GM18505 (cell line): ENCODE measurements at regions not wholly inside any gene's neighbourhood (a gene's known extent, or its start where the extent isn't known, plus 50 kb on each side); places are given as distances from the start of the nearest gene placed in this dataset.
"Not testable (repeated sequence)": the region's sequence is repeated elsewhere in the genome, so short reads cannot be mapped to it uniquely, and the experiment has no call there.

Experiments
- ATAC-seq: cut with Tn5 transposase; IDR thresholded peaks from one replicate; pipeline ENCODE4 v1.9.1; 2021; ENCODE audit not compliant: unreplicated experiment
- POLR2A ChIP-seq: IDR thresholded peaks from 4 replicates; pipeline ENCODE4 v1.6.1; 2011; ENCODE audit warnings: borderline replicate concordance; ENCODE audit not compliant: insufficient read depth, insufficient read length; ENCODE audit errors: extremely low read depth

GRCh38 chr16:77037696-77038347 is 153.2 kb upstream of the MON1B start:
- ATAC-seq, result no peak
- no peak for TF ChIP-seq POLR2A

- ATAC-seq, result no peak
- TF ChIP-seq POLR2A, result no peak
Observed at GRCh38 chr16:77041468-77041867, 149.5 kb upstream of the MON1B start.

- TF ChIP-seq POLR2A, result no peak
- ATAC-seq, result no peak
Observed at GRCh38 chr16:77043076-77043475, 147.9 kb upstream of the MON1B start.

GRCh38 chr16:77046206-77046605 is 144.8 kb upstream of the MON1B start:
- TF ChIP-seq POLR2A, result no peak
- ATAC-seq, result no peak

GRCh38 chr16:77048085-77048484 is 142.9 kb upstream of the MON1B start:
- ATAC-seq, result no peak
- no peak for TF ChIP-seq POLR2A

- no peak for TF ChIP-seq POLR2A
- ATAC-seq, result no peak
Observed at GRCh38 chr16:77049577-77049976, 141.4 kb upstream of the MON1B start.

GRCh38 chr16:77056597-77056996 is 134.4 kb upstream of the MON1B start:
- ATAC-seq, result not testable (repeated sequence)

GRCh38 chr16:77057161-77057774 is 133.7 kb upstream of the MON1B start:
- ATAC-seq, result no peak
- TF ChIP-seq POLR2A, result no peak

GRCh38 chr16:77059446-77059845 is 131.5 kb upstream of the MON1B start:
- TF ChIP-seq POLR2A, result no peak
- ATAC-seq, result no peak

GRCh38 chr16:77060614-77061013 is 130.4 kb upstream of the MON1B start:
- no peak for TF ChIP-seq POLR2A
- no peak for ATAC-seq

GRCh38 chr16:77062878-77063675 is 127.9 kb upstream of the MON1B start:
- no peak for TF ChIP-seq POLR2A
- no peak for ATAC-seq

GRCh38 chr16:77063676-77064016 is 127.3 kb upstream of the MON1B start:
- ATAC-seq, result no peak
- no peak for TF ChIP-seq POLR2A

GRCh38 chr16:77064037-77064436 is 127.0 kb upstream of the MON1B start:
- ATAC-seq, result no peak
- no peak for TF ChIP-seq POLR2A

GRCh38 chr16:77066896-77067496 is 124.0 kb upstream of the MON1B start:
- ATAC-seq, result no peak
- TF ChIP-seq POLR2A, result no peak
